Testis (tissue), 2 donors: ENCODE measurements at regions not wholly inside any gene's neighbourhood (a gene's known extent, or its start where the extent isn't known, plus 50 kb on each side); places are given as distances from the start of the nearest gene placed in this dataset.

Source experiments
- DNase-seq: peaks from one replicate; pipeline ENCODE4 v3.0.0-alpha.2; 2019
- H3K27ac ChIP-seq, 2 donors: fragments of 200-600 bp; sonication (generic); one replicate each; pipeline ENCODE4 v1.5.1; 2019
- H3K27me3 ChIP-seq: fragments of 200-600 bp; sonication (generic); one replicate; pipeline ENCODE4 v1.5.1; 2019
- H3K36me3 ChIP-seq: fragments of 200-600 bp; sonication (generic); one replicate; pipeline ENCODE4 v1.5.1; 2017; ENCODE audit warnings: low read depth; ENCODE audit errors: missing control alignments
- H3K4me1 ChIP-seq: fragments of 200-600 bp; sonication (generic); one replicate; pipeline ENCODE4 v1.5.1; 2019
- H3K4me3 ChIP-seq, 2 donors: fragments of 200-600 bp; sonication (generic); one replicate each; pipeline ENCODE4 v1.5.1; 2017 to 2019
- H3K9me3 ChIP-seq: fragments of 200-600 bp; sonication (generic); one replicate; pipeline ENCODE4 v1.5.1; 2017
- CTCF ChIP-seq, 3 experiments: fragments of 450-650 bp in 2 of 3; fragments of 200-600 bp in 1 of 3; sonication (generic) in 1 of 3; IDR thresholded peaks; one replicate each; pipeline ENCODE4 v1.5.1; 2016 to 2019; ENCODE audit warnings: antibody characterized with exemption in 3 of 3, mild to moderate bottlenecking in 2 of 3, moderate library complexity in 1 of 3
- POLR2A ChIP-seq: fragments of 450-650 bp; IDR thresholded peaks from one replicate; pipeline ENCODE4 v1.6.1; 2017; ENCODE audit warnings: antibody characterized with exemption, mild to moderate bottlenecking, moderate library complexity
- WGBS, 2 donors: methylation state at CpG; one replicate each; pipeline ENCODE4 v1.1.5; 2018; 5-methylcytosine and 5-hydroxymethylcytosine counted together
- intact Hi-C: fragments of 100-400 bp; cut with DNase I; formaldehyde crosslinking; loops from one replicate; pipeline ENCODE4 v1.15.1; 2023; ENCODE audit warnings: low total_unique reads

DNA sequence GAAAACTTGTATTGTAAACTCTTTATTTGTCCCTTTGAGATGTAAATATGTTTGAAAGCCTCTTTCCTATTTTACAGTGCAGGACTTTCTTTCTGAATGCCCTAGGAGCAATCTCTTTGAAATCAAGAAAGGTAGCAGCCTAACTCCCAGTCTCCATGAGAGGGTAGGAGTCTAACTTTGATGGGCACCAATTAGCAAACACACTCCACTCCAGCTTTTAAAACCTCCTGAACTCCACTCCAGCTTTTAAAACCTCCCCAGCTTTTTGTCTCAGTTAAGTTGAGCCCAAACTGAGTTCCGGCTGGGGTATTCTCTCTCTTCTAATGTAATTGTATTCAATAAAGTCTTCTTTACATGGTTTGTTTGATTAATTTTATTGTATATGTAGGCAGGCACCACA, 493.7 kb upstream of the CDH7 start:
- no peak for DNase-seq
- intact Hi-C loops: no loop called here
- H3K4me3 ChIP-seq: no peak overlapping the region
- H3K9me3 ChIP-seq: no peaks in the 10 kb centered on the region
- H3K36me3 ChIP-seq: no peaks in the 10 kb centered on the region
- 82 to 83% methylated on average over 1 of the region's 1 CpG for WGBS, 2 donors
- no peak overlapping the region for H3K27ac ChIP-seq
- no peak for TF ChIP-seq CTCF (IDR thresholded peaks at IDR 0.05)
- TF ChIP-seq POLR2A: no peak
- no peaks in the 10 kb centered on the region for H3K4me1 ChIP-seq
- no peaks in the 10 kb centered on the region for H3K27me3 ChIP-seq

- Histone ChIP-seq H3K4me1 (no peaks in the 10 kb centered on the region), H3K36me3 (no peaks in the 10 kb centered on the region), H3K4me3 (no peak overlapping the region), H3K27ac (no peak overlapping the region), H3K9me3 (no peaks in the 10 kb centered on the region), H3K27me3 (no peaks in the 10 kb centered on the region)
- TF ChIP-seq CTCF (IDR thresholded peaks at IDR 0.05) (no peak), POLR2A (no peak)
- WGBS, 2 donors: 91 to 93% methylated on average over 2 of the region's 2 CpGs
- DNase-seq: no peak
- intact Hi-C loops: no loop called here
Observed at GRCh38 chr18:65255417-65255816, 495.4 kb upstream of the CDH7 start.

- intact Hi-C loops: no loop called here
Observed at GRCh38 chr18:65239787-65240186, 511.0 kb upstream of the CDH7 start.

DNA sequence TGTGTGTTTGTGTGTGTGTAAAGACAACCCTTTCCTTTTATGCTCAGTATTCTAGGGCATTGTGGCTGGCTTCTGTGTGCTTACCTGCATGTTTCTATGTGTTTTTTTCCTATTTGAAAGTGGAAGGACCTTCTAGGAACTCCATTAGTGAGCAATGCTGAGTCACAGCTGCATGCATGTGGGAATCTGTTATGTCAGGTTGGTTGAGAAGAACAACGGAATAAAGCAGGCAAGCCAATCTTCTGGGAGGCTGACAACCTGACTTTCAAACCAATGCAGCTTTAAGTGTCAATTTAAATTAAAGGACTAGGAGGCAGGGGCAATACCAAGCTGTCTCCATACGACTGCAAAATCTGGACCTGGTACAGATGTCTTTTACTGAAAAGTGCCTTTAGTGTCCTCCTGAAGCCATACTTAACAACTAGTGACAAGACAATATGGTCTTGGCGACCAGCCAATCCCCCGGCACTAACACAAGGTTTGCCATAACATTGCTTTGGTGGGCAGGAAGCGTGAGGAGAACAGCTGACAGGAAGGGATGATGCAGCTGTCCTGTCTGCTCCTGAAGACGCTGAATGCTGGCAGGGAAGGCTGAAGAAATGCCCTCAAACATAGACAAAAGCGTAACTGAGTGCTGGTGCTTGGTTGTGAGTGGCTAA, 514.7 kb upstream of the CDH7 start:
- H3K4me1 ChIP-seq: no peaks in the 10 kb centered on the region
- DNase-seq: no peak
- no peak for TF ChIP-seq CTCF (IDR thresholded peaks at IDR 0.05)
- TF ChIP-seq POLR2A: no peak
- intact Hi-C loops: no loop called here
- no peaks in the 10 kb centered on the region for H3K27me3 ChIP-seq
- no peaks in the 10 kb centered on the region for H3K36me3 ChIP-seq
- no peak overlapping the region for H3K4me3 ChIP-seq
- H3K9me3 ChIP-seq: no peaks in the 10 kb centered on the region
- H3K27ac ChIP-seq: no peak overlapping the region
- 39 to 45% methylated on average over 7 of the region's 7 CpGs for WGBS, 2 donors

More at GRCh38 chr18:65239787-65240186, 511.0 kb upstream of the CDH7 start:
- no peaks in the 10 kb centered on the region for H3K36me3 ChIP-seq
- DNase-seq: no peak
- H3K4me1 ChIP-seq: no peaks in the 10 kb centered on the region
- H3K27ac ChIP-seq: no peak overlapping the region
- 93 to 96% methylated on average over 1 of the region's 1 CpG for WGBS, 2 donors
- H3K27me3 ChIP-seq: no peaks in the 10 kb centered on the region
- TF ChIP-seq POLR2A: no peak
- TF ChIP-seq CTCF (IDR thresholded peaks at IDR 0.05): no peak
- no peak overlapping the region for H3K4me3 ChIP-seq
- no peaks in the 10 kb centered on the region for H3K9me3 ChIP-seq

- DNase-seq: no peak
- no peaks in the 10 kb centered on the region for H3K27me3 ChIP-seq
- no peaks in the 10 kb centered on the region for H3K36me3 ChIP-seq
- TF ChIP-seq CTCF (IDR thresholded peaks at IDR 0.05): no peak
- no peak overlapping the region for H3K4me3 ChIP-seq
- H3K4me1 ChIP-seq: no peaks in the 10 kb centered on the region
- no peaks in the 10 kb centered on the region for H3K9me3 ChIP-seq
- H3K27ac ChIP-seq: no peak overlapping the region
- intact Hi-C loops: no loop called here
- WGBS, 2 donors: 92 to 94% methylated on average over 4 of the region's 4 CpGs
Observed at GRCh38 chr18:65230311-65230710, 520.5 kb upstream of the CDH7 start.
